Daoy (cell line): ENCODE measurements at regions not wholly inside any gene's neighbourhood (a gene's known extent, or its start where the extent isn't known, plus 50 kb on each side); places are given as distances from the start of the nearest gene placed in this dataset.
"Not testable (repeated sequence)": the region's sequence is repeated elsewhere in the genome, so short reads cannot be mapped to it uniquely, and the experiment has no call there.

Experiments used
- DNase-seq: peaks from one replicate; pipeline ENCODE4 v3.0.0-alpha.2; 2015; ENCODE audit warnings: low read depth

DNA sequence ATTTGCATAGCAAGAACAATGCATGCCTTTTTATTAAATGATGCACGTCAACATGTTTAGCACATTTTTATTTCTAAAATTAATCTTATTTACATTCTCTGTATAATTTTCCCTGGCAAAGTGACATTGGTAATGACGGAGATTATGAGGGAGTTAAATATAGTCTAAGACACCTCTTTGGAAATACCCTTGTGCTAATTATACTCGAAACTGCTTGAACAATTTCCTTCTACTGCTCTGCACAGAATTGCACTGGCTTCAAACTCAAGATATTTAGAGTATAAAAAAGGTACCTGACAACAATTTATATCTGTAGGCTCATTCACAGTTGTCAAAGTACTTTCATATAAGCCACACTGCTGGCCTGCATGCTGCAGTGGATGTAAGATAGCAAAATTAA lies 602.7 kb downstream of the NXPH1 start:
- DNase-seq: no peak

- no peak for DNase-seq
These were observed 637.9 kb downstream of the NXPH1 start for GRCh38 chr7:9071160-9071762.

GRCh38 chr7:9075774-9076173 lies 642.4 kb downstream of the NXPH1 start:
- not testable (repeated sequence) for DNase-seq

DNA sequence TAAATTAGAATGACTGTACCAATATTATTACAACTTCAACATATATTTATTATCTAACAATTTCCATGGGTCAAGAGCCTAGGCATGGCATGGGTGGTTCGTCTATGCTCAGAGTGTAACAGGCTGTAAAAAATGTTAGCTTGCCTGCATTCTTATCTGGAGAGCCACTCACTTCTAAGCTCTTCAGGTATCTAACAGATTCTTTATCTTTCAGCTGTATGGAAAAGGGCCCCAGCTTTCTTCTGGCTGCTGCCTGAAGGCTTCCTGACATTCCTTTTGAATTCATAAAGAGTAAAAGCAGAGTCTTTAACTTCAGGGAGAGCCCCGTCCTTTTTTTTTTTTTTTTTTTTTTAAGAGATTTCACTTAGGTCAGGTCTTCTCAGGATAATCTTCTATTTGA lies 648.8 kb downstream of the NXPH1 start:
- DNase-seq: no peak

DNA sequence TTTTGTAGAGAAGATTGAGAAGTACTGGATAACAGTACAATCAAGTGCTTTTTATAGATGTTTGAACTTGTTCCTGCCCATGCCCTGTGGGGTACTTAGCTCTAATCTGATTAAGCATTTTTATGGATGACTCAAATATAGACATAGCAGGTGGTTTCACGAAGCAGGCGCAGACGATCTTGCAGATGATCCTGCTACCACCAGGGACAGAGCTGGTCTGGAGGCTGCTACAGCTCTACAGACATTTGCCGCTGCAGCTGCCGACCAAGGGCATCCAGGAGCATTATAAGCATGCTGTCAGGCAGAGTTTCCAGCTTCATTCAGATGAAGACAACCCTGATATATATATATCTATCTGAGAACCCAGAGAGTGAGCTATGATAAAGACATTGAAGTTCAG lies 650.4 kb downstream of the NXPH1 start:
- DNase-seq: no peak

- DNase-seq: no peak
These were observed 657.9 kb downstream of the NXPH1 start for GRCh38 chr7:9091282-9091681.

- no peak for DNase-seq
These were observed 664.2 kb downstream of the NXPH1 start for GRCh38 chr7:9097565-9098060.

GRCh38 chr7:9100289-9100688 lies 666.9 kb downstream of the NXPH1 start:
- DNase-seq: no peak

DNA sequence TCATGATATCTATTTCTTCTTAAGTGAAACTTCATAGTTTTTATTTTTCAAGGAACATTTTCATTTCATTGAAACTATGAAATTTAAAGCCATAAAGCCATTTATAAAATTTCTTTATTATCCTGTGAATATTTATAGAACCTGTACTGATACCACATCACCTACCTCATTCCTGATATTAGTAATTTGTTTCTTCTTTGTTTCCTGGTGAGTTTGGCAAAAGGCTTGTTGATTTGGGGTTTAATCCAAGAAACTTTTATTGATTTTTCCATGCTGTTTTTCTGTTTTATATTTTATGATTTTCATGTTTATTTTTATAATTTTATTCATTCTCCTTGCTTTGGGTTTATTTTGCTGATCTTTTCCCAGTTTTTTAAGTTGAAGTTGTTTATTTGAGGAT lies 669.4 kb downstream of the NXPH1 start:
- DNase-seq: no peak

DNA sequence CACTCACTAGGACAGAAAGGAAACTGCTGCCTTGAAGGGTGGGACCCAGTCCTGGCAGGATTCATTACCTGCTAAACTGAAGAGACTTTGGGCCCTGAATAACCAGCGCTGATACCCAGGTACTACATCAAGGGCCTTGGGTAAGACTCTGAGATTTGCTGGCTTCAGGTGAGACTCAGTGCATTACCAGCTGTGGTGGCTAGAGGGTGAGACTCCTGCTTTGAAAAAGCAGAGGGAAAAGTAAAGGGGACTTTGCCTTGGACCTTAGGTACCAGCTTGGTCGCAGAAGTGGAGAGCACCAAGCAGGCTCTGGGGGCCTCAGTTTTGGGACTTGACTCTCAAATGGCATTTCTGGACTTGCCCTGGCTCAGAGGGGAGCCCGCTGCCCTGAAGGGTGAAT lies 673.3 kb downstream of the NXPH1 start:
- DNase-seq: no peak

DNA sequence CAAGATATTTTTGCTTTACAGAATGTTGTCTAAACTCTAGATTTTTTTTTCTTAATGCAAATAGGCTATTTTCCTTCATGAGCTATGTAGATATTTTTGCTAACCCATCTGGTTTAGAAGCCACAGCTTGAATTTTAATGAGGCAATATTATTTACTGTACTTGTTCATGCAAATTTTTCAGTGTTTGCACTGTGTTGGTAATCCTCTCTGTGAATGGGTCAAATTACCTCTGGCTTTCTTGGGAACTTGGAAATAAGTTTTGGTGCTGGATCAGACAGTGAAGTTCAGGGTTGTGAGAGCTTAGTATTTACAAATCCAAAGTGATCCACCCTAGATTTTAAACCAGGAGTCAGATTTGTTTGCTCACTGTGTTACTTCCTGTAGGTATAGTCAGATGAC lies 686.9 kb downstream of the NXPH1 start:
- no peak for DNase-seq

- DNase-seq: no peak
These were observed 690.9 kb downstream of the NXPH1 start for GRCh38 chr7:9124320-9124719.

DNA sequence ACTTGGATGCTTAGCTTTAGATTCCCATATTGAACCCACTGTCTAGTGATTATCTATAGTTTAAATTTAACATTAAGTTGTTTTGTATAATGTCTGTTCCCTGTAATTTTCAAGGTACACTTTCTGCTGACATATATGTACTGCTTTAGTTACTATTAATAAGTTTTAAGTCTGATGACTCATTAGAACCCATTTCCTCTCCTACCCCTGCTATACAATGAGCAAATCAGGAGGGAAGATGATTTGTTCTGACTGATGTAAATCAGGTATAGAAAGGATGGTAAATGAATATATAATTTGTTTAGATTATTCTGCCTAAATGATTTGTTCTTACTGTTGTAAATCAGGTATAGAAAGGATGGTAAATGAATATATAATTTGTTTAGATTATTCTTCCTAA lies 691.8 kb downstream of the NXPH1 start:
- DNase-seq: no peak

GRCh38 chr7:9127901-9128300 lies 694.5 kb downstream of the NXPH1 start:
- DNase-seq: no peak

DNA sequence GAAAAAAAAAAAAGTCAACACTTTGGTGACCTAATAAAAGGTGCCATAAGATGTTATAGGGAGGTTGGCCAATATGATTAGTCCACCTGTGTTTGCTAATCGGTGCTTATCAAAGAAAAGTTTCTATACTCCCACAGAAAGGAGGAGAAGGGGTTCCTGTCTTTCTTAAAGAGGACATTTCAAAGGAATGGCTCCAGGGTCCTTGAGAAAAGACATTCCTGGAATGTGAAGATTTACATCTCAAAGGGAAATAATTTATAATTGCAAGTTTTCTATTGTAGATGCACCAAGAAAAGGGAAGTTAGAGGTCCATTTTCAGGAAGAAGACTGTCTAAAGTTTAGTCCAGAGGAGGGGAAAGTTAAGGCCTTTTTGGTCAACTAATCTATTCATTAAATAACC lies 715.3 kb downstream of the NXPH1 start:
- no peak for DNase-seq

DNA sequence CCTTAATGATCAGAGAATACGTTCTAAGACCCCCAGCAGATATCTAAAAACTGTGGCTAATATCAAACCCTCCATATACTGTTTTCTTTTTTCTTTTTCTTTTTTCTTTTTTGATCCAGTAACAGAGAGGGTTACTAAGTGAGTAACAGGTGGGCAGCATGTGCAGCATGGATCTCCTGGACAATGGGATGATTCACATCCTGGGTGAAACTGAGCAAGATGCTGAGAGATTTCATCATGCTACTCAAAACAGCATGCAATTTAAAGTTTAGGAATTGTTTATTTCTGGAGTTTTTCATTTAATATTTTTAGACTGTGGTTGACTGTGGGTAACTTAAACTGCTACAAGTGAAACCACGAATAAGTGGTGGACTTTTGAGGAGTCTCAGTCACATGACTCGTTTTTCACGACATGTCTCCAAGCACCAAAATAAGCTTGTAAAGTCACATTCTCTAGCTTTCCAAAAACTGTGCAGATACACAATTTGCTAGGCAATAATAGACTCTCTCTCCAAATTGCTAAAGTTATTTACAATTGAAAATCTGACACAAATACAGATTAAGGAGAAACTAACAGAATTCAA lies 716.2 kb downstream of the NXPH1 start:
- DNase-seq: no peak

DNA sequence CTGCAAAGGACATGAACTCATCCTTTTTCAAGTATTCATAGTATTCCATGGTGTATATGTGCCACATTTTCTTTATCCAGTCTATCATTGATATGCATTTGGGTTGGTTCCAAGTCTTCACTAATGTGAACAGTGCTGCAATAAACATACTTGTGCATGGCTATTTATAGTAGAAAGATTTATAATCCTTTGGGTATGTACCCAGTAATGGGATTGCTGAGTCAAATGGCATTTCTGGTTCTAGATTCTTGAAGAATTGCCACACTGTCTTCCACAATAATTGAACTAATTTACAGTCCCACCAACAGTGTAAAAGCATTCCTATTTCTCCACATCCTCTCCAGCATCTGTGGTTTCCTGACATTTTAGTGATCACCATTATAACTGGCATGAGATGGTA lies 730.3 kb downstream of the NXPH1 start:
- not testable (repeated sequence) for DNase-seq

DNA sequence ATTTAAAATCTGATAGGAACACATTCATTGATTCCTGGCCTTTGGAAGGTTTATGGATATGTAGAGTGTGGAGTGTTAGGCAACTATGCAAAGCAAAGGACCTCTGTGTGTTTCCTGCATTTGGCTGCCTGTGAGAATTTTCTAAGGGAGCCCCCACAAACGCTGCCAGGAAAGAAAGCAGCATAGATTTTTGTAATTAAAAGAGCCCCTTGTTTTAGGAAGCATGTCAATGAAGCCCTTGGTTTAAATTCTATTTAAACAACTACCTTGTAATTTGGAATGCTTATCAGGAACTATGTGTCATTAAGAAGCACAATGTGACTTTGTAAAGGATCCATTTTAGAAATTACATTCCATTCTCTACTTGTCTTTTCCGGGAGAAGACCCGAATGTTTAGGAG lies 742.5 kb downstream of the NXPH1 start:
- DNase-seq: no peak

DNA sequence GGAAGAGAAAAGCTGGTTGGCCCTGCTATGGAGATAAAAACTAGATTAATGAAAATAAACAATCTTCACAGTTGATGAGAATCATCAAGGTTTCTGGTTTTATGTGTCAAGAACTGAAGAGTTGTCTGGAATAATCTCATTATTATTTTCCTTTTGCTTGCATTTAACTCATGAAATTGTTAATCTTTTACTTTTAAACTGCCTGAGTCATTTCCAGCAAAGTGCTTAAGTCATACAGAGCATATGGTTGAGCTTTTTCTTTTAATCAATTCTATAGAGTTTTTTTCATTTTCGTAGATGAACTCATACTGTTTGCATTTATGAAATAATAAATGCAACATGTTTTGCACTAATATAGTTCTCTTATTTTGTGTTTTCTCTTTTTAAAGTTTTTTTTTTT lies 747.9 kb downstream of the NXPH1 start:
- no peak for DNase-seq

DNA sequence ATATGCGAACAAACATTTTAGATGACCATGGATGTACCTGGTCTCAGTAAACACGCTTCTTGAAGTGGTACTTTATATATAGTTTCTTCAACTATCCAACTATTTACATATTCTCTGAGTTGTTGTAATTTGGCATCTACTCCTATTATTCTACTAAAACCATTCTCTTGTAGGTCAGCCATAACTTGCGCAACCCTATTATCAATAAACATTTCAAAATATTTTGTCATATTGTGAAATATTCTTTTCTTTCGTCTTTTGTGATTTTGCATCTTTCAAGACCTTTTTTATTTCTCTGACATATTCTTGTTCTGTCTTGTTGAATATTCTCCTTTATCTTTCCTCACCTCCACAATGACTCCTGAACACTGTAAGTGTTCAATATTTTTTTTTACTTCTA lies 753.3 kb downstream of the NXPH1 start:
- no peak for DNase-seq

GRCh38 chr7:9189703-9190102 lies 756.3 kb downstream of the NXPH1 start:
- no peak for DNase-seq

DNA sequence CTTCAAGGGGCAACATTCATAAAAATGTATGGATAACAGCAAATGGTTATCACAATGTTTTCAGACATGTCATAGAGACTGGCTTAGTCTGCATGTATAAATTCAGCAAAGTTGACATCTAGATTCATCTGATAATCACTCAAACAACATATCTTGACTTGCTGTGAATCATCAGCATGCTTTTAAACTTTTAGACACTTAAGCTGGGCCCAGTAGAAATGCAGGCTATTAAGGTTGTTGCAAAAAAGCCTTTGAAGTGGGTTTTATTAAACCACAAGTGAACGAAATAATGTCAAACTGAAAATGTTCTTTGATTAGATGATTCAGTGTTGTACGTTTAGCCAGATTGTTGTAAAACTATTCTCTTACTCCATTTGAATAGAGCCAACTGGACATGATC lies 759.6 kb downstream of the NXPH1 start:
- DNase-seq: no peak

GRCh38 chr7:9200626-9201025 lies 767.2 kb downstream of the NXPH1 start:
- DNase-seq: no peak

GRCh38 chr7:9201928-9202327 lies 768.5 kb downstream of the NXPH1 start:
- DNase-seq: no peak
